PC-3 (cell line): ENCODE measurements at regions not wholly inside any gene's neighbourhood (a gene's known extent, or its start where the extent isn't known, plus 50 kb on each side); places are given as distances from the start of the nearest gene placed in this dataset.

Experiments
- EZH2 ChIP-seq: fragments of 300-600 bp; sonication (generic); IDR thresholded peaks from one replicate; pipeline ENCODE4 v1.6.1; 2017; ENCODE audit warnings: antibody characterized with exemption, mild to moderate bottlenecking, low read length; ENCODE audit not compliant: unreplicated experiment
- EZH2phosphoT487 ChIP-seq: fragments of 300-600 bp; sonication (generic); IDR thresholded peaks from 2 replicates; pipeline ENCODE4 v1.6.1; 2018; ENCODE audit warnings: mild to moderate bottlenecking, antibody characterized with exemption, low read length, borderline replicate concordance
- TF ChIP-seq, protein P1 (sequence below): fragments of 300-600 bp; sonication (generic); conservative IDR thresholded peaks from 2 replicates; pipeline ENCODE4 v1.5.1; 2017; ENCODE audit warnings: antibody characterized with exemption, low read depth, mild to moderate bottlenecking, low read length

- TF ChIP-seq, protein P1, sequence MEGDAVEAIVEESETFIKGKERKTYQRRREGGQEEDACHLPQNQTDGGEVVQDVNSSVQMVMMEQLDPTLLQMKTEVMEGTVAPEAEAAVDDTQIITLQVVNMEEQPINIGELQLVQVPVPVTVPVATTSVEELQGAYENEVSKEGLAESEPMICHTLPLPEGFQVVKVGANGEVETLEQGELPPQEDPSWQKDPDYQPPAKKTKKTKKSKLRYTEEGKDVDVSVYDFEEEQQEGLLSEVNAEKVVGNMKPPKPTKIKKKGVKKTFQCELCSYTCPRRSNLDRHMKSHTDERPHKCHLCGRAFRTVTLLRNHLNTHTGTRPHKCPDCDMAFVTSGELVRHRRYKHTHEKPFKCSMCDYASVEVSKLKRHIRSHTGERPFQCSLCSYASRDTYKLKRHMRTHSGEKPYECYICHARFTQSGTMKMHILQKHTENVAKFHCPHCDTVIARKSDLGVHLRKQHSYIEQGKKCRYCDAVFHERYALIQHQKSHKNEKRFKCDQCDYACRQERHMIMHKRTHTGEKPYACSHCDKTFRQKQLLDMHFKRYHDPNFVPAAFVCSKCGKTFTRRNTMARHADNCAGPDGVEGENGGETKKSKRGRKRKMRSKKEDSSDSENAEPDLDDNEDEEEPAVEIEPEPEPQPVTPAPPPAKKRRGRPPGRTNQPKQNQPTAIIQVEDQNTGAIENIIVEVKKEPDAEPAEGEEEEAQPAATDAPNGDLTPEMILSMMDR: no peak
- no peak for TF ChIP-seq EZH2
- no peak for TF ChIP-seq EZH2phosphoT487
These were observed 568.3 kb upstream of the KIRREL3 start for GRCh38 chr11:127568891-127569290.
